Parathyroid adenoma (tissue), 2 donors: ENCODE measurements at regions not wholly inside any gene's neighbourhood (a gene's known extent, or its start where the extent isn't known, plus 50 kb on each side); places are given as distances from the start of the nearest gene placed in this dataset.

Experiments
- H2AFZ ChIP-seq: fragments of 300-600 bp; sonication (generic); one replicate; pipeline ENCODE4 v1.7.0; 2017; ENCODE audit warnings: antibody characterized with exemption, mild to moderate bottlenecking
- H3K27ac ChIP-seq: fragments of 300-600 bp; sonication (generic); one replicate; pipeline ENCODE4 v1.7.0; 2017
- H3K27me3 ChIP-seq: fragments of 300-600 bp; sonication (generic); one replicate; pipeline ENCODE4 v1.7.0; 2017; ENCODE audit warnings: low read length; ENCODE audit not compliant: control insufficient read depth, insufficient read depth
- H3K36me3 ChIP-seq: fragments of 300-600 bp; sonication (generic); one replicate; pipeline ENCODE4 v1.7.0; 2017; ENCODE audit warnings: low read length; ENCODE audit not compliant: control insufficient read depth, insufficient read depth
- H3K4me1 ChIP-seq: fragments of 300-600 bp; sonication (generic); one replicate; pipeline ENCODE4 v1.7.0; 2017; ENCODE audit warnings: control low read depth
- H3K4me2 ChIP-seq: fragments of 300-600 bp; sonication (generic); one replicate; pipeline ENCODE4 v1.7.0; 2017; ENCODE audit warnings: low read length
- H3K4me3 ChIP-seq: fragments of 300-600 bp; sonication (generic); one replicate; pipeline ENCODE4 v1.7.0; 2017; ENCODE audit warnings: low read depth, low read length
- H3K79me2 ChIP-seq: fragments of 300-600 bp; sonication (generic); one replicate; pipeline ENCODE4 v1.7.0; 2017; ENCODE audit warnings: control low read depth
- H3K9ac ChIP-seq: fragments of 300-600 bp; sonication (generic); one replicate; pipeline ENCODE4 v1.7.0; 2017; ENCODE audit warnings: mild to moderate bottlenecking
- H3K9me3 ChIP-seq: fragments of 300-600 bp; sonication (generic); one replicate; pipeline ENCODE4 v1.7.0; 2017; ENCODE audit warnings: low read length; ENCODE audit not compliant: control insufficient read depth
- CTCF ChIP-seq: fragments of 300-600 bp; sonication (generic); IDR thresholded peaks from one replicate; pipeline ENCODE4 v1.7.0; 2017; ENCODE audit warnings: antibody characterized with exemption, mild to moderate bottlenecking
- donor health status: primary hyperparathyroidism.

GRCh38 chr21:15219894-15220293 lies 155.1 kb upstream of the NRIP1 start:
- Histone ChIP-seq H3K9ac (no peak overlapping the region), H3K27ac (no peak overlapping the region), H3K4me2 (no peak overlapping the region), H2AFZ (no peak overlapping the region), H3K27me3 (no peaks in the 10 kb centered on the region), H3K9me3 (no peaks in the 10 kb centered on the region), H3K79me2 (no peaks in the 10 kb centered on the region), H3K4me3 (no peak overlapping the region), H3K36me3 (no peaks in the 10 kb centered on the region), H3K4me1 (no peaks in the 10 kb centered on the region)
- TF ChIP-seq CTCF = no peak

GRCh38 chr21:15221799-15222386 lies 157.1 kb upstream of the NRIP1 start:
- Histone ChIP-seq H3K4me1 (no peaks in the 10 kb centered on the region), H3K9me3 (no peaks in the 10 kb centered on the region), H3K9ac (no peak overlapping the region), H3K4me3 (no peak overlapping the region), H3K4me2 (no peak overlapping the region), H3K36me3 (no peaks in the 10 kb centered on the region), H3K27ac (no peak overlapping the region), H2AFZ (no peak overlapping the region), H3K79me2 (no peaks in the 10 kb centered on the region), H3K27me3 (no peaks in the 10 kb centered on the region)
- TF ChIP-seq CTCF = no peak

- H3K27me3 ChIP-seq = no peaks in the 10 kb centered on the region
- H3K4me2 ChIP-seq = no peak overlapping the region
- no peaks in the 10 kb centered on the region for H3K79me2 ChIP-seq
- no peaks in the 10 kb centered on the region for H3K9me3 ChIP-seq
- H3K9ac ChIP-seq = no peak overlapping the region
- H3K4me3 ChIP-seq = no peak overlapping the region
- H2AFZ ChIP-seq = no peak overlapping the region
- no peak for TF ChIP-seq CTCF
- no peak overlapping the region for H3K27ac ChIP-seq
- H3K4me1 ChIP-seq = no peaks in the 10 kb centered on the region
- H3K36me3 ChIP-seq = no peaks in the 10 kb centered on the region
These were observed 157.9 kb upstream of the NRIP1 start for GRCh38 chr21:15222707-15223106.

GRCh38 chr21:15224346-15225086 lies 159.7 kb upstream of the NRIP1 start:
- TF ChIP-seq CTCF = no peak

GRCh38 chr21:15227919-15228318 lies 163.1 kb upstream of the NRIP1 start:
- no peak overlapping the region for H3K27ac ChIP-seq
- H3K4me1 ChIP-seq = no peaks in the 10 kb centered on the region
- H3K4me3 ChIP-seq = no peak overlapping the region
- no peaks in the 10 kb centered on the region for H3K27me3 ChIP-seq
- H3K79me2 ChIP-seq = no peaks in the 10 kb centered on the region
- no peak overlapping the region for H3K9ac ChIP-seq
- no peaks in the 10 kb centered on the region for H3K9me3 ChIP-seq
- no peak overlapping the region for H3K4me2 ChIP-seq
- no peaks in the 10 kb centered on the region for H3K36me3 ChIP-seq
- TF ChIP-seq CTCF = no peak
- H2AFZ ChIP-seq = no peak overlapping the region

More at GRCh38 chr21:15224346-15225086, 159.7 kb upstream of the NRIP1 start:
- H3K36me3 ChIP-seq = no peaks in the 10 kb centered on the region
- H3K27me3 ChIP-seq = no peaks in the 10 kb centered on the region
- no peaks in the 10 kb centered on the region for H3K79me2 ChIP-seq
- H3K9ac ChIP-seq = no peak overlapping the region
- no peak overlapping the region for H2AFZ ChIP-seq
- no peaks in the 10 kb centered on the region for H3K9me3 ChIP-seq
- no peak overlapping the region for H3K4me2 ChIP-seq
- H3K4me3 ChIP-seq = no peak overlapping the region
- H3K27ac ChIP-seq = no peak overlapping the region
- no peaks in the 10 kb centered on the region for H3K4me1 ChIP-seq
